ENCODE measurements at regions not wholly inside any gene's neighbourhood (a gene's known extent, or its start where the extent isn't known, plus 50 kb on each side); places are given as distances from the start of the nearest gene placed in this dataset.

DNA sequence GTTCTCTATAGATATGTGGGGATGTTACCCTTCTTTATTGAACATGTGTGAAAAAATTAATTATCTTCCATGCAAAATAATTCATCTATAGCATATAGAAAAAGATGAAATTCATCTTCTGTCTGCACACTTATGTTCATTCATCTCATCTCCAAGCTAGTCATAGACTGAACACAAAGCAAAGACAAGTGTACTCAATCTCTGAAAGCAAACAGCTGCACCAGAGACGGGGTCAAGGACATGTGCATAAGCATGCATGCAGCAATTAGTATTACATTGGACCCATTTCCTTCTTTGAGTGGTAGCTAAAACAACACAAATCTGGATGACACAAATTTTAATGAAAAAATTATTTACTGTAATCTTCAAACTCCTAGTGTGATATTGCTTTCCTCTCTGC, 547.0 kb upstream of the COX7C start:
- DNase-seq: no peak

DNA sequence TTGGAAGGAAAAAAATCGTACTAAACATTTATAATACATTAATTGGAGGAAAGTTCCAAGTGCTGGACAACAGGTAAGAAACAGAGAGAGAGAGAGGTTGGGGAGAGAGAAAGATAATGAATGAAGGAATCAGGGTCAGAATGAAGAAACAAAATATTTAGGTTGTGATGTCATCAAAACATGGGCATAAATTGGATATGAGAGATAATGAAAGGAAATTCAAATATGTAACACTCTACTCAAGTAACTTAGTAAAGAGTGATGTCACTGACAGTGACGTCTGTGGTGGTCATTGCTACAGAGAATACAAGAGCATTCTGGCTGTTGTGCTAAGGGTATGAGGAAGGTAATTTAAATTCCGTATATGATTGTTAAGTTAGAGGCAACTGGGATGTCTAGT, 543.4 kb upstream of the COX7C start:
- DNase-seq: no peak

DNA sequence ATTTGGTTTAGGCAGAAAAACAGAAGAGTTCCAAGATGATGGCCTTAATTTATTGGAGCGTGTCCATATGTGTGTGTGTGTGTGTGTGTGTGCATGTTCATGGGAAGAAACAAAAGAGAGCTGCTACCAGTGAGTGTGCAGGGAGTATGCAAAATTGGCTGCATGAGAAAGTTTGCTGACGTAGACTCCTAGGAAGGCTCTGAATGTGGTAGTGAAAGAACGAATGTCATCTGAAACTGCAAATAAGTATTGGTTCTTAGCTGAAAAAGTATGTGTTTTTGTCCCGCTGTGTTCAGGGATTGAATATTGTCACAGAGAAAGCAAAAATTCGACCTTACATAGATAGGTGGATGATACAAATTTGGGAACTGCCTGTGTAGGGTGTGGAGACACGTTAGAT, 542.6 kb upstream of the COX7C start:
- no peak for DNase-seq

DNA sequence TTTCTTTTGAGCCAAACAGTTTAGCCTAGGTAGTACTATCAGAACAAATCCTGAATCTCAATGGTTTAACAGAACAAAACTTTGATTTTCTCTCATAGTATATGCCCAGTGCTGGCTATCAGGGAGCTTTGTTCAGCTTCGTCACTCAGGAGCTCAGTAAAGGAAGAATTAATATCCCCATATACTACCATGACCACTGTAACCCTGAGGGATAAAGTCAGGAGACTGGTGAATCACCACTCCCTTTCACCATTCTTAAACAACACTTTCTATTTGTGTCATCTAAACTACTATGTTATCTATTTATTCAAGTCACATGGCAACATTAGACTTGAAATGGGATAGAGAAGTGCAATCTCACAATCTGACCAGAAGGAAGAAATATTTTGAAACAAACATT, 522.6 kb upstream of the COX7C start:
- DNase-seq: no peak

DNA sequence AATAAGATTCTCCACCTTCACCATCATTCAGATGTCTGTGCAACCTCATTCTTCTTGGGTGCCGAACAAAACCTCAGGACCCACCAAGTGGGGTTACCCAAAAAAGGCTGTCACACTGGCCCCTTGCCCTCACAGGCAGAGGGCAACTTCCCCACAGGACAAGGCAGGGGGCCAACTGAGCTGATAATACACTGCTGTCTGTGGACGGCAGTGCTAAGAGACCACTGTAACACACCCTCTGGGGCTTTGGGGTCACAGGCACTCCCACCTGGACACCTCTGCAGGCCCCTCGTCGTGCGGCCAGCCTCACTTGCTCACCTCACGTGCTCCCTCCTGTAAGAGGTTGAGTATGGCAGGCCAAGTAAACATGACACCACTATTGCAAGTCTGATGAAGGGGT, 515.8 kb upstream of the COX7C start:
- DNase-seq: no peak

DNA sequence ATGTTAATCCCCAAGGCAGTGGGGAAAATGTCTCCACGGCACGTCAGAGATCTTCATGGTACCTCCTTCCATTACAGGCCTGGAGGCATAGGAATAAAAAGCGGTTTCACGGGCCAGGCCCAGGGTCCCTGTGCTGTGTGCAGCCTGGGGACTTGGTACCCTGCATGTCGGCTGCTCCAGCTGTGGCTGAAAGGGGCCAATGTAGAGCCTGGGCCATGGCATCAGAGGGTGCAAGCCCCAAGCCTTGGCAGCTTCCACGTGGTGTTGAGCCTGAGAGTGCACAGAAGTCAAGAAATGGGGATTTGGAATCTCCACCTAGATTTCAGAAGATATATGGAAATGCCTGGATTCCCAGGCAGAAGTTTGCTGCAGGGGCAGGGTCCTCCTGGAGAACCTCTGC, 508.9 kb upstream of the COX7C start:
- DNase-seq: no peak

DNA sequence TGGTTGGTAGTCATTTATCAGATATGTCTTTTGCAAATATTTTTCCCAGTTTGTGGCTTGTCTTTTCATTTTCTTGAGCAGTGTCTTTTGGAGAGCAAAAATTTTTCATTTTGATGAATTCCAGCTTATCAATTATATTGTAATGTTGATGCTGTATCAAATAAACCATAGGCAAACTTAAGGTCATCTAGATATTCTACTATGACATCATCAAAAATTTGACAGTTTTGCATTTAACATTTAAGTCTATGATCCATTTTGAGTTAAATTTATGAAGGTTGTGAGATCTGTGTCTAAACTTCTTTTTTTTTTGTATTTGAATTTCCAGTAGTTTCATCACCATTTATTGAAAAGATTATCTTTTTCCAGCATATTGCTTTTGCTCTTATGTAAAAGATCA, 505.5 kb upstream of the COX7C start:
- DNase-seq: no peak

DNA sequence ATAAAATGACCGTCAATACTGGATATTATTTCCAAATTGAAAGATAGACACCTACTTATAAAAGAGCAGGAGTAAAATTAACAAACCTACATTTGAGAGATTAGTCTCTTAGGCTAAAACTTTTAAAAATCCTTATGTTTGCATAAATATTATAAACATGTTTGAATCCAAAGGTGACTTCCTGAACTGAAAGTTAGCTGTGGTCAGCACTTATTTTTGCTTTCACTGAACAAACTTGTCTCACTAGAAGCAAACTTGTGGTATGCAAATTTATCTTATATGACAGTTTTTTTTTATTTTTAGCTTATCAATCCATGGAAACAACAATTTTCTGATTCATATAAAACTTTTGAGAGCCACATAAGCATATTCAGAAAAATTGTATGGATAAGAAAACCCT, 502.6 kb upstream of the COX7C start:
- no peak for DNase-seq

DNA sequence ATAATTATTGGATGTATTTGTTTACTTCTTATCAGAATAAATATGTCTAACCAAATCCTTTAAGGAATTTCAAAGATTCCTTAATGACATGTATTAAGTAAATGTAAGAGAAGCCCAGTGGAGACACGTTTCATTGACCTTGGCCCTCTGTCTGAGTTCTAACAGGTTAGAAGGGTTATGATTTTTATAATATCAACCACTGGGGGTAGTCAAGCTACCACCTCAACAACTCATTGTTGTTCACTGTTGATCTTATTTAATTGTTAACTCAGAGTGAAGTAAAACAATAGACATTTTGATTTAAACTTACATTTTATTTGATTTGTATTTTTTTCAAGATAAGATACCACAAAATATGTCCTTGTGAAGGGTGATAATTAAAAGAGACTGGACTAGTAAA, 499.2 kb upstream of the COX7C start:
- DNase-seq: no peak

DNA sequence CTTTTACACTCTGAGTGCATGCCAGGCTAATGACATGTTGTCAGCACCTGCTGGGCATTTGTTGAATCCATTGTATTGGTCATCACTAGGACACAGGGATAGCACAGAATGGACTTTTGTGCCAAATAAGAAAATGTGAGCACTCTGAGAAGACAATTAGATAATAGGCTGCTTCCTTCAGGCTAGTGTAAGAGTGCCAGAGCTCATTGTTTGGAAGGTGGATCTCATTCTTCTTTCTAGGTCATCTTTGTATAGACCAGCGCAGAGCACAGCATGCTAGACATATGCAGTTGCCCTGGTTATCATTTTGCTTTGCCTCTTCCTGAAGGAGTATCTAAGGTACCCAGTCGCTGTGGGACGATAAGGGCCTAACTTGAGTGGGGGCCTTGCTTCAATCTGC, 493.4 kb upstream of the COX7C start:
- no peak for DNase-seq

DNA sequence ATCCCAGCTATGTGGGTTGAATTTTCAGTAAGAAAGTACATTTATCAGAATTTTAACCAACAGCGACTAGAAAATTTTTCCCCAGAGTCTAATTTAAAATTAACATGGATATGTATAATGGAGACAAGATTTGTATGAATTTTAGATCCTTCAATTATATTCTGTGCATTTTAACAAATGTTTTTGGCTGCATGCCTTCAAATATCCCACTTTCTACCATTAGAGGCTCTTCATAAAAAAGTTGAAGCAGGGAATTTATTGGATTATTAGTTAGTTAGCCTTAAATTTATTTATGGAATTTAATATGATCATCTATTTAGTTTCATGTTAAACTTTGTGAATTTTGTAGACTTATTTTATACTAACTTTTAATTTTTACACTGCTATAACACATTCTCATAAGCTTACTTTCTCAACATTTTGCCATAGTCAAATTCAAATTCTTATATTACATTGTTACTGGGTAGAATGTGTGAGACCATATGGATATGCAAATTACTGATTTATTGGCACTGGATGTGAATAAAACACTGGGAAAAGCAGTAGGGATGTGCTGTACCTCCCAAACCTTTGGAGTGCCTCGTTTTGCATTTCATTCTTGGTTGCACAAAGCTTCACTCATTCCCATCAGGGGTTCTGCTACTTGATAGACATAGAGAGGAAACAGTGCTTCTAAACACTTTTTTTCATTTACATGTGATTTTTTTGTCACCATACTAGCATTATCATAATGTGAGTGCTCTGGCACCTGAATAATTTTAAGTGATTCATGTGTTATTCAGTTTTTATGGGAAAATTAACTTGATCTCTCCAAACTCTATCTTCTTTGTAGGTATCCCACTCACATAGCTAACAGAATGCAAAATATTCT, 491.8 kb upstream of the COX7C start:
- no peak for DNase-seq

DNA sequence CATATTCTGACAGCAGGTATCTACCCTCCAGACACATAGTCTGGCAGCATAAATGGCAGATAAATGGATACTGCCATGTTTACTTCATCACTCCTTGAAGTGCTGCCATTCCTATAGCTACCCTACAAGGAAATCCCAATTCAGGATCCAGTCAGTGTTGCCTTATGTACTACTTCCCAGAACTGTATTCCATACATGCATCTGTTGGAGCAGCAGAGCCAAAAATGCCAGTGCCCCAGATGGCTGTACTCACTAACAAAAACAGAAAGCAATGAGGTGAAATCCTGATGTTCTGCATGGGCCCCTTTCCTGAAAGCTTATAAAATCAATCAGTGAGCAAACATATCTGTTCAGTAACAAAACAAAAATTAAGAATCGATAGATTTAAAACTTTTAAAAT, 490.0 kb upstream of the COX7C start:
- no peak for DNase-seq

DNA sequence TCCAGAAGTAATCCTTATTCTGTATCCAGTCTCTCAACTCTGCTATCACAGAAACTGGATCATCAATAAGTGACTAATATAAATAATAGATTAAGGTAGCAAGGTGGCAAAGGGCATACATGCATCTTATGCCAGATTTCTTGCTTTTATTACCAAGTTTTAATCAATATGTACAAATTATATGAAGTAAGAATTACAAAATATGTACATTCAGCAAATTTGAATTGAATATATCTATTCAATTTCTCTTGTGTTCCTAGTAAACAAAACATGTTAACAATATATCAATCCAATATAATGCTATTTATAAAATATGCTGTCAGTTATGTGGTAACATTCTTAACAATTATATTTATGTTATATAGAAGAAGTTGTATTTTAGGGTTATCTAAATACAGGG, 488.7 kb upstream of the COX7C start:
- DNase-seq: no peak

DNA sequence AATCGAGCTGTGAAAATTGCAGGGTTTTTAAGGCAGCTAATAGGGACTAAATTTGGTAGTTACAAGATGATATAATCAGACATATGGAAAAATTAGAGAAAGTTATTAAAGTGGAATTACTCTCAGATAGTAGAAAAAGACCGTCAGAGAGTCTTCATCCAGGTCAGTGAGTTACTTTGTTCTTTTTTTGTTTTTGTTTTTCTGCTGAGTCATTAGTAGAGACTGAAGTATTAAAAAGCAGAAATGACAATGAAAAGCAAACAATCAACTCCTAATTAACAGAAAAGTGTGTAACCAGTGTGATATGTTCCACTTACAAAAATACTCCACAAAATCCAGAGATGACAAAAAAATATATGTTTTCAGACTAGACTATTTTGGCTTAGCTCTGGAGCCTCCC, 480.4 kb upstream of the COX7C start:
- DNase-seq: no peak

DNA sequence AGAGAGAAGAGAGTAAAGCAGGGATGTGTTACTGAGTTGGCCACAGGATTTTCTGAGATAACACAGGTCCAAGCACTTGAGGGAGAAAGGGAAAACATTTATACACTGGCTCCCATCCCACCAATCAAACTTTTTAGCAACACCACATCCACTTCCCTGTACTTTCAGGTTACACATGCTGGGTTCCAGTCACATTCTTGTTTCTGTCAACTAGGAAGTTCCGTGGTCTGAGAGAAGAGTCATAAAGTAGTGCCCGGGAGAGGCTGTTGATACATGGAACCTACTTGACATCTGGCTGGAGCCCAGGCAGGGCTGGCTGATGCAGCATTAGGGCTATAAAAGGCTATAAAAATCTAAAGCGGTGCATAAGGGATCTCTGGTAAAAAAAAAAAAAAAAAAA, 473.9 kb upstream of the COX7C start:
- DNase-seq: no peak

DNA sequence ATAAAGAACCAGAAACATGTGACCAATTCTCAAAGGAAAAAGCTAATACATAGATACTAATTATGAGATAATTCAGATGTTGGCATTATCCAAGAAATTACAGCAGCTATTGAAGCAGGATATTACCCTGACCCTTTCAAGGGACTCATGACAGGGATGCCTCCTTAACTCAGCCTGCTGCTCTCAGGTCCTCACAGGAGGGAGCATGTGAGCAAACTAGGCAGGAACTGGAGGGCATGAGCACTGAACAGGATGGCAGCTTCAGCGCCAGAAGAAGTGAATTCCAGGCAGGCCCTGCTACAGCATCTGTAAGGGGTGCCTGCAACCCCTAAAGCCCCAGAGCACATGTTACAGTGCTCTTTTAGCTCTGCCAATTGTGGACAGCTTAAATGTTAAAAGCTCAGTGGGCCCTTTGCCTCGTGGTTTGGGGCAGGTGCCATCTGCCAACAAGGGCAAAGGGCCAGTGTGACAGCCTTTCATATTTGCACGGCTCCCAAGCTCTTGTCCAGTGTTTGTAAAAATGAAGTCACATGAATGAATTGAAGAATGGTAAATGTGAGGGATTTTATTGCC, 464.7 kb upstream of the COX7C start:
- DNase-seq: no peak

DNA sequence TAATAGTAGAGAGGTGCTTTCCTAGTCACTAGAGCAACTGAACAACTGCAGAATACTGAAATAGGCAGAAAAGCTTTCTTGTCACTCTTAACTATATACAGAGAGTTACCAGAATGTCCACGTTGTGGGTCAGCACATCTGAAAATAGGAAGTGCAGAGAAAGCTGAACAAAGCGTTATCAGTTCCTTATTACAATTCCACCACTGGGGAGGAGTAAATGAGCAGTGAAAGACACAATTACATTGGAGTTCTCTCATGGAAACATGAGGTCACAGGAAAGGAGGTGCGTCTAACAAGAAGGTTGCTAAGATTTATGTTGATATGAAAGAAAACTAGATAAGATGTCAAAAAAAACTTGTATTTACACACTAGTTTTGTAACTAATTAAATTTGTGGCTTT, 461.9 kb upstream of the COX7C start:
- no peak for DNase-seq

DNA sequence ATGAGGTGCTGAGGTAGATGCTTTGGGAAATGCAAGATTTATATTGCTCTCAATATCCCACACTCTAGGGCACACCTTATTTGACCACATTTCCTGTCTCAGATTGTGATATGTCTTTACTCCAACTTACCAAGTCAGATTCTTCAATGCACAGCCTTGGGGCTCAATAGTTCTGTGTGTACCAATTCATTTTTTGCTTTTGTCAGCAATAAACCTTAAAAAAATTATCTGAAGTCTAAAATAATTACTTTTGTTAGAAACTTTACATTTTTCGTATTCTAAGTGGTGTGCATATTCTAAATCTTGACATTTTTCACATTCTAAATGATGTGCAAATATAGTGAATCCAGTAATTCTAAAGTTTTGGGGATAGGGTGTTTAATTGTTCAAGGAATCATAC, 447.5 kb upstream of the COX7C start:
- no peak for DNase-seq

DNA sequence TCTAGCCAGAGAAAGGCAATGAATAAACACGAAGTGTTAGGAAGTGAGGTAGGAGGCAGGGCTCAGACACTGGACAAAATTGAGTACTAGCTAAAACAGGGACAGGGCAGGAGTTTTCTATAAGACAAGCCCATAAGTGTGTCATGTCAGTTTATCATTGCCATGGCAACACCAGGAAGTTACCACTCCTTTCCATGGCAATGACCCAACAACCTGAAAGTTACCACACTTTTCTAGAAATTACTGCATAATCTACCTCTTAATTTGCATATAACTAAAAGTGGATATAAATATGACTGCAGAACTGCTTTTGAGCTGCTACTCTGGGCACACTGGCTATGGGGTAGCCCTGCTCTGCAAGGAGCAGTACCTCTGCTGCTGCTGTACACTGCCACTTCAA, 442.5 kb upstream of the COX7C start:
- DNase-seq: no peak

DNA sequence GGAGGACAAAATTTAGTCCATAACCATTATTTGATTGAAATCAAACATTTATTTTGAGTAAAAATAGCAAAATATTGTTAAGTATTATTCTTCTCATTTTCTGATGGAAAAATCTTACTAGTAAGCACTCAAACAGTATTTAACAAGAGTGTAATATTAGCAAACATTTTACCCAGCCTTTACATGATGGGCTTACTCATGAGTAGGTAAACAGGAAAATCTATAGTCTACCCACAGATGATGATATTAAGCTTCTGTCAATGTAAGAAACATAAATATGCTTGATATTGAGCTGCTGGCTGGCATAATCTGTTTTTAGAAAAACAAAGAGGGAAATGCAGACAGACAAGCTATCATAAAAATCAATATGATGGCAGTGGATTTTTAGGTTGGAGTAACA, 418.5 kb upstream of the COX7C start:
- no peak for DNase-seq

DNA sequence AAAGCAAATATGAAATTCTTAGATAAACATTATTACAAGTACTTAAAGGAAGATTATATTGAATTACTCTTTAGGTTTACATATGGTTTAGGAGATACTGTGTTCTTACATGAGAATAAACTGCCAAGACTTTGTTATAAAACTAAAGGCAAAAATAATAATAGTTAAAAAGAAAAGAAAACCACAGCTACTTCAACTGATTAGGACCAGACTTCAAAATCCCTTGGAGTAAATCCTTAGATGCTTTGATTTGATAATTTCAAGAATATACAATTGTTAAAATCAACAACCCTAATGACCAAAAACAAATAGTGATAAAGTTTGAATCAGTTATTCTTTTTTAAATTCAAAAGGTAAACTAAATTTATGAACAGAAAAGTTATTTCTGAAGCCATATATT, 389.6 kb upstream of the COX7C start:
- DNase-seq: no peak

DNA sequence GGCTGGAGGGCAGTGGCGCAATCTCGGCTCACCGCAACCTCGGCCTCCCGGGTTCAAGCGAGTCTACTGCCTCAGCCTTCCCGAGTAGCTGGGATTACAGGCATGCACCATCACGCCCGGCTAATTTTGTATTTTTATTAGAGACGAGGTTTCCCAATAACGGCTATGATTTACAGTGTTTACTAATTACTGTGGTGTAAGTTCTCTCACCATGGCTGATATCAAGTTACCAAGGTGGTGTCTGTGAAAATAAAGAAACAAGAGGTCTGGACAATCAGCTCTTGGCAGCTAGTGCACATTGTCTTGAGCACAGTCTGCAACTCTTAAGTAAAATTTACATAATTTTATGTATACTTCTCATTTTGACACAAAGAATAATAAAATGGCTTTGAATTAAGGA, 385.5 kb upstream of the COX7C start:
- DNase-seq: no peak

DNA sequence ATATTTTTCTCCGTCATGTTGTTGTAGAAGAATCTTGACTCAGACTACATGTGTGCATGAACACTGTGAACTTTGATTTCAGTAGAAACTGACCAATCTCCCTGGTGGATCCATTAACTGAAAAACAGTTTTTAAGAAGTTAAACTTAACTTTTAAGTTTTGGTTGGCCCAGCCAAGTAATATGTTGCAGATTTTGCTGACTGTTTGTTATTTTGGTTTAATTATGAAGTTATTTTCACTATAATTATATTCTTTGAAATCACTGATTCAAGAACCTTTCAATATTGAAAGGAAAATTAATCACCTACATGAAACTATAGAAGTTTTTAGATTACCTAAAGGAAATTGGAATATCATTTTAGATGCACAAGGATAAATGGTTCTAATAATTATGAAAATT, 373.6 kb upstream of the COX7C start:
- DNase-seq: no peak

DNA sequence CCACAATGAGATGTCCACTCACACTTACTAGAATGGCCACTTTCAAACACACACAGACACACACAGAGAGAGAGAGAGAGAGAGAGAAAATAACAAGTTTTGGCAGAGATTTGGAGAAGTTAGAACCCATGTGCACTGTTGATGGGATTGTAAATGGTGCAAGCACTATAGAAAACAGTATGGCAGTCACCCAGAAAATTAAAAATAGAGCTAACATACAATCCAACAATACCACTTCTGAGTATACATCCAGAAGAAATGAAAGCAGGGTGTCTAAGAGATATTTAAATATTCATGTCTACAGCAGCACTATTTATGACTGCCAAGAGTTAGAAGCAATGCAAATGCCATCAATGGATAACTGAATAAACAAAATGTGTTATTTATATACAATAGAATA, 359.9 kb upstream of the COX7C start:
- DNase-seq: no peak
